NCI-H1105 treated with DMSO at 0.1 percent for 48 hours (cell line): ENCODE measurements at regions not wholly inside any gene's neighbourhood (a gene's known extent, or its start where the extent isn't known, plus 50 kb on each side); places are given as distances from the start of the nearest gene placed in this dataset.

Experiments used
- DNase-seq: peaks from one replicate; lab custom pipeline; 2025; lab: John Stamatoyannopoulos, UW

- DNase-seq = no peak
Measured at GRCh38 chr5:69033690-69034089, 60.1 kb upstream of the SLC30A5 start.

- DNase-seq = no peak
Measured at GRCh38 chr5:69034898-69035297, 58.9 kb upstream of the SLC30A5 start.

- DNase-seq = no peak
Measured at GRCh38 chr5:69035665-69036064, 58.1 kb upstream of the SLC30A5 start.

GRCh38 chr5:69038539-69038938 is 55.3 kb upstream of the SLC30A5 start:
- no peak for DNase-seq

- no peak for DNase-seq
Measured at GRCh38 chr5:69039829-69040228, 54.0 kb upstream of the SLC30A5 start.

GRCh38 chr5:69042500-69042899 is 51.3 kb upstream of the SLC30A5 start:
- no peak for DNase-seq

- DNase-seq = peak; percentile 78
Measured at GRCh38 chr5:69042915-69043654, 50.7 kb upstream of the SLC30A5 start.

- DNase-seq = peak; percentile 25
Measured at GRCh38 chr5:69043655-69043996, 50.2 kb upstream of the SLC30A5 start.
